ENCODE measurements at regions not wholly inside any gene's neighbourhood (a gene's known extent, or its start where the extent isn't known, plus 50 kb on each side); places are given as distances from the start of the nearest gene placed in this dataset.

GRCh38 chr21:33121715-33122475 lies 52.0 kb downstream of the OLIG1 start:
- H3K9ac ChIP-seq (ENCODE audit: extremely low read depth, insufficient read length, low read length): no peak overlapping the region
- H3T11ph ChIP-seq (ENCODE audit: low read length): no peak overlapping the region
- H4K20me1 ChIP-seq (ENCODE audit: control insufficient read depth, insufficient read depth, insufficient read length): no peaks in the 10 kb centered on the region
- H3K27me3 Mint-ChIP-seq (ENCODE audit: low read depth): no peaks in the 10 kb centered on the region; the same call in 1 of the 2 replicates
- H2AFZ ChIP-seq (ENCODE audit: low read length): no peak overlapping the region
- H4K8ac ChIP-seq (replicated peaks; ENCODE audit: insufficient read length, low read depth, low read length): no peak overlapping the region
- H3K4me1 ChIP-seq (ENCODE audit: insufficient read depth, low read length): no peaks in the 10 kb centered on the region
- no peak overlapping the region for H3K4me2 ChIP-seq (ENCODE audit: insufficient read depth, insufficient read length, low read length)
- H2AK5ac ChIP-seq (ENCODE audit: insufficient read length, low read length): no peak overlapping the region
- H2BK20ac ChIP-seq (ENCODE audit: low read depth, low read length, poor library complexity, severe bottlenecking): no peak overlapping the region
- no peak overlapping the region for H3K18ac ChIP-seq (ENCODE audit: insufficient read length, low read depth, low read length)
- no peak overlapping the region for H4K5ac ChIP-seq (ENCODE audit: insufficient read length, low read depth, low read length)
- no CpG with 5 or more reads among the region's 13 CpGs for WGBS (ENCODE audit: extremely low coverage, insufficient read length, low lambda C conversion rate)
- no peaks in the 10 kb centered on the region for H3K9me3 ChIP-seq (ENCODE audit: control insufficient read depth, low read depth, low read length)
- H3K27me3 ChIP-seq (ENCODE audit: insufficient read depth, low read length): no peaks in the 10 kb centered on the region; the same call in 1 of the 2 replicates
- no peak overlapping the region for H2BK5ac ChIP-seq (ENCODE audit: insufficient read length, low read length)
- no peaks in the 10 kb centered on the region for H3K36me3 Mint-ChIP-seq (ENCODE audit: insufficient read depth in 1 of 3, low read depth in 3 of 3)
- peak overlapping the region in 1 of 3 experiments; percentile 17; a peak in 1 of 7 replicates for H3K27ac Mint-ChIP-seq
- no peak for TF ChIP-seq CTCF (conservative IDR thresholded peaks at IDR 0.05)
- H3K23me2 ChIP-seq (ENCODE audit: insufficient read length, low read depth, low read length, poor library complexity, severe bottlenecking): no peaks in the 10 kb centered on the region
- peak; percentile 63 for DNase-seq
- H3K14ac ChIP-seq (ENCODE audit: insufficient read depth, low read length): no peak overlapping the region; the same call in 1 of the 2 replicates
- no peaks in the 10 kb centered on the region for H3K79me2 ChIP-seq (ENCODE audit: insufficient read depth, low read length)
- no peak overlapping the region for H3K56ac ChIP-seq (ENCODE audit: insufficient read length, low read depth, low read length)
- H3K79me1 ChIP-seq (ENCODE audit: insufficient read depth, low read depth, low read length, poor library complexity, severe bottlenecking): no peaks in the 10 kb centered on the region
- H3K23ac ChIP-seq (ENCODE audit: insufficient read length, low read depth, low read length): no peak overlapping the region
- no peaks in the 10 kb centered on the region for H3K9me3 Mint-ChIP-seq
- no peak overlapping the region for H2BK120ac ChIP-seq (ENCODE audit: low read depth, low read length, poor library complexity, severe bottlenecking)
- no peak overlapping the region for H3K27ac ChIP-seq (ENCODE audit: insufficient read length, low read depth, low read length)
- H2BK12ac ChIP-seq (ENCODE audit: insufficient read length, low read depth, low read length): no peak overlapping the region
- H3K4me1 Mint-ChIP-seq: peaks cover 36 to 48% of the 10 kb centered on the region in 2 experiments
- no peak overlapping the region for H2BK15ac ChIP-seq (ENCODE audit: low read depth, low read length)
- no peak overlapping the region for H4K91ac ChIP-seq (ENCODE audit: insufficient read length, low read depth, low read length)
- no peak overlapping the region for H3K4me3 Mint-ChIP-seq
- H3K4ac ChIP-seq (ENCODE audit: low read depth, low read length): no peak overlapping the region

All from H9 (cell line).